Spleen (tissue), 11 donors: ENCODE measurements at regions not wholly inside any gene's neighbourhood (a gene's known extent, or its start where the extent isn't known, plus 50 kb on each side); places are given as distances from the start of the nearest gene placed in this dataset.

Source experiments
- DNase-seq: peaks from one replicate; pipeline ENCODE4 v3.0.0-alpha.2; 2020
- H3K27ac ChIP-seq, 8 donors: fragments of 200-600 bp; sonication (generic) in 7 of 8; 1 replicate in 4 of 8; 2 replicates in 4 of 8; pipeline versions ENCODE4 v1.5.0 to v1.8.0; 2016 to 2021; ENCODE audit warnings: inconsistent platforms in 4 of 8, mild to moderate bottlenecking in 4 of 8, moderate library complexity in 1 of 8
- H3K27me3 ChIP-seq, 7 donors: fragments of 200-600 bp; sonication (generic) in 6 of 7; replicated peaks in 1 of 7; 1 replicate in 4 of 7; 2 replicates in 3 of 7; pipeline versions ENCODE4 v1.5.0 to v1.8.0; 2016 to 2021; ENCODE audit warnings: inconsistent platforms in 3 of 7, mild to moderate bottlenecking in 1 of 7
- H3K36me3 ChIP-seq, 6 donors: fragments of 200-600 bp; sonication (generic) in 5 of 6; 1 replicate in 4 of 6; 2 replicates in 2 of 6; pipeline versions ENCODE4 v1.5.0 to v1.8.0; 2016 to 2021; ENCODE audit warnings: inconsistent platforms in 2 of 6
- H3K4me1 ChIP-seq, 6 donors: fragments of 200-600 bp; sonication (generic) in 5 of 6; 1 replicate in 3 of 6; 2 replicates in 3 of 6; pipeline versions ENCODE4 v1.5.0 to v1.8.0; 2016 to 2021; ENCODE audit warnings: inconsistent platforms in 3 of 6
- H3K4me3 ChIP-seq, 8 donors: fragments of 200-600 bp; sonication (generic) in 7 of 8; 1 replicate in 4 of 8; 2 replicates in 4 of 8; pipeline versions ENCODE4 v1.5.0 to v1.8.0; 2016 to 2021; ENCODE audit warnings: inconsistent platforms in 4 of 8, mild to moderate bottlenecking in 4 of 8, moderate library complexity in 2 of 8
- H3K9me3 ChIP-seq, 8 donors: fragments of 200-600 bp; sonication (generic) in 7 of 8; 1 replicate in 4 of 8; 2 replicates in 4 of 8; pipeline versions ENCODE4 v1.5.0 to v1.8.0; 2016 to 2021; ENCODE audit warnings: inconsistent platforms in 4 of 8
- CTCF ChIP-seq, 11 experiments: fragments of 200-600 bp in 7 of 11; fragments of 450-650 bp in 4 of 11; sonication (generic) in 4 of 11; IDR thresholded peaks in 8 of 11; conservative IDR thresholded peaks in 3 of 11; 1 replicate in 7 of 11; 2 replicates in 4 of 11; pipeline versions ENCODE4 v1.4.0 to v1.8.0; 2016 to 2021; ENCODE audit warnings: antibody characterized with exemption in 11 of 11, inconsistent platforms in 4 of 11, mild to moderate bottlenecking in 1 of 11
- POLR2A ChIP-seq, 3 donors: fragments of 450-650 bp; IDR thresholded peaks; one replicate each; pipeline ENCODE4 v1.5.1; 2017; ENCODE audit warnings: antibody characterized with exemption in 3 of 3, mild to moderate bottlenecking in 1 of 3
- POLR2AphosphoS5 ChIP-seq, 3 donors: sonication (generic); formaldehyde crosslinking; IDR thresholded peaks; one replicate each; pipeline ENCODE4 v1.5.1; 2017; ENCODE audit warnings: antibody characterized with exemption in 3 of 3
- WGBS, 5 donors: extraction: QIAGEN DNeasy Blood & Tissue Kit in 3 of 5; methylation state at CpG; one replicate each; pipeline versions ENCODE4 v1.1.5 to v1.1.7; 2013 to 2018; 5-methylcytosine and 5-hydroxymethylcytosine counted together
- intact Hi-C: fragments of 100-400 bp; cut with DNase I; formaldehyde crosslinking; loops from one replicate; pipeline ENCODE4 v1.15.0; 2023; ENCODE audit warnings: low total_unique reads
- donor health status: healthy with polysubstance abuse.
- donor health status: DM: no; HTN: no; CAD: no; lungs with moderate emphysema.
- donor health status: DM: no; HTN: no; CAD: no.
- donor health status: Bipolar disorder and iron deficiency.
- donor health status: healthy.
- donor health status: DM: no; HTN: no; CAD: no.
- donor health status: DM: yes; HTN: yes; CAD: no.

DNA sequence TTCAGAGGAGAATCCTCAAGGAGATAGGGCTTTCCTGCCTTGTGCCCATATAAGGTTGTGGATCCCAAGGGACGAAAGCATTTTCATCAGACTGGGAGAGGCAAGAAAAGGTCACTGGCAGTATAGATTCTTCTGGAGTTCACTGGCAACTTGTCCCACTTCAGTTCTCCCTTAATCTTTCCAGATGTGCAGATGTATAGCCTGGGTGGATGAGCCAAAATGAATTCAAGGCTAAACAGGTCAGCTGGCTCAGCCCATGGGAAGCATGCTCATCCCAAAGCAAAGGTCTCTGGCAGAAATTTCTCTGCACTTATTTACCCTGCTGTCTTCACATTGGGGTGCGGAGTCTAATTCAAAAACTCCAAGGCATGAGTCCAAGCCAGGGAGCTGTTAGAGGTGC, 148.9 kb upstream of the TNP1 start:
- DNase-seq, result no peak
- Histone ChIP-seq H3K9me3 (no peaks in the 10 kb centered on the region), H3K4me3 (no peak overlapping the region), H3K27ac (no peak overlapping the region), H3K4me1 (no peaks in the 10 kb centered on the region), H3K36me3 (no peaks in the 10 kb centered on the region), H3K27me3 (peaks cover 0 to 4% (median 0%) of the 10 kb centered on the region in 7 donors)
- intact Hi-C loops, result no loop called here
- TF ChIP-seq POLR2AphosphoS5 (IDR thresholded peaks at IDR 0.05) (no peak), CTCF (IDR thresholded peaks at IDR 0.05 in 8 of 11, conservative IDR thresholded peaks at IDR 0.05 in 3 of 11) (no peak), POLR2A (IDR thresholded peaks at IDR 0.05) (no peak)
- 46 to 84% (median 50%) methylated on average over 2 of the region's 2 CpGs for WGBS, 5 donors

DNA sequence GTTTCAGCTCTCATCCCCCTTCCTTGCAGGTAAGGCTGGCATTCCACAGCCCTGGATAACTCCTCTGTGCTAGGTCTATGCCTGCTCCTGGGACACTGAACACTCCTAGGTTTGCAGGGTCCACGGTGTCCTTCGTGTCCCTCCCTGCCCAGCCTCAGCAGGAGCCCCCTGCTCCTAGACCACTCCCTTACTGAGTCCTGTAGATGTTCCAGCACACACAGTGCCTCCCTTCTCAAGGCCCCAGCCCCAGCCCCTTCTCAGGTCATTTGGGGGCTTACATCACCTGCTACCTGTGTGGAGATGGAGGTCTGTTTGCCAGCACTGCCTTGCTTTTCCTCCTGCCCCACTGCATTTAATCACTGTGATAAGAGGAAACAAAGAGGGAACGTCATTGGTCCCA, 146.4 kb upstream of the TNP1 start:
- Histone ChIP-seq H3K36me3 (no peaks in the 10 kb centered on the region), H3K27me3 (no peaks in the 10 kb centered on the region), H3K9me3 (no peaks in the 10 kb centered on the region), H3K27ac (no peak overlapping the region), H3K4me1 (no peaks in the 10 kb centered on the region), H3K4me3 (no peak overlapping the region)
- DNase-seq, result no peak
- intact Hi-C loops, result no loop called here
- no peak for TF ChIP-seq CTCF (IDR thresholded peaks at IDR 0.05 in 8 of 11, conservative IDR thresholded peaks at IDR 0.05 in 3 of 11)
- TF ChIP-seq POLR2A (IDR thresholded peaks at IDR 0.05), result no peak
- TF ChIP-seq POLR2AphosphoS5 (IDR thresholded peaks at IDR 0.05), result no peak
- WGBS, 5 donors, result 66 to 95% (median 76%) methylated on average over 3 of the region's 3 CpGs

GRCh38 chr2:217004656-217005055, 144.8 kb upstream of the TNP1 start:
- H3K27me3 ChIP-seq, result no peaks in the 10 kb centered on the region
- TF ChIP-seq POLR2A (IDR thresholded peaks at IDR 0.05) (no peak), POLR2AphosphoS5 (IDR thresholded peaks at IDR 0.05) (no peak), CTCF (IDR thresholded peaks at IDR 0.05 in 8 of 11, conservative IDR thresholded peaks at IDR 0.05 in 3 of 11) (no peak)
- no peaks in the 10 kb centered on the region for H3K36me3 ChIP-seq
- no peak overlapping the region for H3K27ac ChIP-seq
- H3K4me3 ChIP-seq, result no peak overlapping the region
- H3K9me3 ChIP-seq, result no peaks in the 10 kb centered on the region
- no peaks in the 10 kb centered on the region for H3K4me1 ChIP-seq
- DNase-seq, result no peak
- intact Hi-C loops, result no loop called here
- 50 to 68% (median 56%) methylated on average over 3 of the region's 3 CpGs for WGBS, 5 donors

DNA sequence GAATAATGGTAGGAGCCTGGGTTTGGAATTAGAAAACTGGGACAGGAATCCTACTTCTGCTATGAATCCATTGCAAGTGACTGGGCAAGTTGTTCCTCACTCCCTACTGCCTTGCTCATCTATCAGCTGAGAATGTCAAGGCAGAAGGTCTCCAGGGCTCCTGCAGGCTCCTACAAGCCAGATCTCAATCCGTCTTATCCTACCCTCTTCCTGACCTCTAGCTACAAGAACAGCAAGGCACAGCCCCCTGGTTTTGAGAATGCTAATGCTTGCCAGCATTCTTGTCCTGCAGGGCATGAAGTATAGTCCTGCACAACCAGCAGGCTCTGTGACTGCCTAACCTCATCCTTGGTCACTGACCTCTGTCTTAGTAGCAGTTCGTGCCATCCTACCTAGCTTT, 141.9 kb upstream of the TNP1 start:
- WGBS, 5 donors, result 83 to 95% (median 88%) methylated on average over 2 of the region's 2 CpGs
- Histone ChIP-seq H3K4me3 (no peak overlapping the region), H3K36me3 (no peaks in the 10 kb centered on the region), H3K27me3 (peaks cover 0 to 3% (median 0%) of the 10 kb centered on the region in 7 donors), H3K27ac (no peak overlapping the region), H3K4me1 (no peaks in the 10 kb centered on the region), H3K9me3 (no peaks in the 10 kb centered on the region)
- intact Hi-C loops, result no loop called here
- no peak for DNase-seq
- no peak for TF ChIP-seq POLR2A (IDR thresholded peaks at IDR 0.05)
- TF ChIP-seq CTCF (IDR thresholded peaks at IDR 0.05 in 8 of 11, conservative IDR thresholded peaks at IDR 0.05 in 3 of 11), result no peak
- no peak for TF ChIP-seq POLR2AphosphoS5 (IDR thresholded peaks at IDR 0.05)
